Epidermal melanocyte (primary cell): ENCODE measurements at regions not wholly inside any gene's neighbourhood (a gene's known extent, or its start where the extent isn't known, plus 50 kb on each side); places are given as distances from the start of the nearest gene placed in this dataset.

Source experiments
- DNase-seq: peaks from one replicate; pipeline ENCODE4 v3.0.0; 2011; ENCODE audit warnings: low spot score; ENCODE audit not compliant: insufficient read length

- peak; percentile 60 for DNase-seq
These were observed 298.6 kb downstream of the ZNF536 start for GRCh38 chr19:30670562-30671366.

GRCh38 chr19:30670011-30670329 is 297.8 kb downstream of the ZNF536 start:
- no peak for DNase-seq

- no peak for DNase-seq
These were observed 297.3 kb downstream of the ZNF536 start for GRCh38 chr19:30669329-30670010.

- DNase-seq: no peak
These were observed 296.5 kb downstream of the ZNF536 start for GRCh38 chr19:30668521-30669155.

GRCh38 chr19:30667746-30668145 is 295.6 kb downstream of the ZNF536 start:
- no peak for DNase-seq

GRCh38 chr19:30667227-30667626 is 295.0 kb downstream of the ZNF536 start:
- no peak for DNase-seq

- DNase-seq: no peak
These were observed 294.2 kb downstream of the ZNF536 start for GRCh38 chr19:30666301-30666803.

GRCh38 chr19:30665449-30665848 is 293.3 kb downstream of the ZNF536 start:
- DNase-seq: no peak

- no peak for DNase-seq
These were observed 291.5 kb downstream of the ZNF536 start for GRCh38 chr19:30663611-30664174.

- no peak for DNase-seq
These were observed 290.2 kb downstream of the ZNF536 start for GRCh38 chr19:30662211-30662861.

- DNase-seq: no peak
These were observed 287.5 kb downstream of the ZNF536 start for GRCh38 chr19:30659638-30660037.

- no peak for DNase-seq
These were observed 284.4 kb downstream of the ZNF536 start for GRCh38 chr19:30656520-30657100.

- DNase-seq: no peak
These were observed 281.6 kb downstream of the ZNF536 start for GRCh38 chr19:30653646-30654386.

GRCh38 chr19:30652751-30653150 is 280.6 kb downstream of the ZNF536 start:
- no peak for DNase-seq

GRCh38 chr19:30651691-30652090 is 279.5 kb downstream of the ZNF536 start:
- no peak for DNase-seq

- DNase-seq: no peak
These were observed 278.9 kb downstream of the ZNF536 start for GRCh38 chr19:30651066-30651465.

GRCh38 chr19:30649934-30650614 is 277.9 kb downstream of the ZNF536 start:
- peak; percentile 69 for DNase-seq

- DNase-seq: no peak
These were observed 277.0 kb downstream of the ZNF536 start for GRCh38 chr19:30648866-30649862.
